ENCODE measurements at regions not wholly inside any gene's neighbourhood (a gene's known extent, or its start where the extent isn't known, plus 50 kb on each side); places are given as distances from the start of the nearest gene placed in this dataset.

DNA sequence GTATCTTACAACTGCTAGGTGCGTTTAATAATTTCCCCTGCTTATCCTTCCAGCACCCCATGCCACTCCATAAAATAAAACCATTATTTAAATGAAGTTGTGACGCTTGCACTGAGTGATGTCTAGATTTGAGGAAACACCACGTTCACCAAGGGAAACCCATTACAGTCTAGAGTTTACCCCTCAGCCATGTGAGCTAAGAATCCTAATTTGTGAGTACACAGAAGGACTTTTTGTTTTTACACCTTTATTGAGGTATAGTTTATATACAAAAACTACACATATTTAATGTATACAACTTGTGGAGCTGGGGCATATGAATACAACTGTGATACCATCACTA lies 326.8 kb downstream of the RAPGEF2 start:
- Histone ChIP-seq H4K5ac (ENCODE audit: insufficient read length, low read depth, low read length) (no peak overlapping the region), H3K18ac (ENCODE audit: extremely low read depth, low read length) (no peak overlapping the region), H3K4me3 (ENCODE audit: extremely low read depth in 1 of 4, insufficient read depth in 2 of 4, low read depth in 3 of 4, low read length in 4 of 4) (no peak overlapping the region), H2AFZ (ENCODE audit: low read length) (no peak overlapping the region), H3K27me3 (replicated peaks in 1 of 4; ENCODE audit: control insufficient read depth in 3 of 4, extremely low read depth in 1 of 4, insufficient read depth in 3 of 4, low read length in 3 of 4) (no peaks in the 10 kb centered on the region), H2AK5ac (ENCODE audit: low read depth, low read length) (no peak overlapping the region), H3K14ac (ENCODE audit: insufficient read length) (no peak overlapping the region), H2BK120ac (replicated peaks; ENCODE audit: low read depth, low read length) (no peak overlapping the region), H3K4me1 (replicated peaks in 1 of 4; ENCODE audit: control insufficient read depth in 3 of 4, insufficient read depth in 4 of 4, low read length in 3 of 4) (peaks cover 0 to 6% (median 0%) of the 10 kb centered on the region in 4 experiments; a peak in 3 of 7 replicates), H2BK20ac (ENCODE audit: low read length) (no peak overlapping the region), H2BK5ac (ENCODE audit: low read depth, low read length) (no peak overlapping the region), H3K9ac (replicated peaks in 1 of 4; ENCODE audit: extremely low read depth in 1 of 4, low read depth in 3 of 4, low read length in 3 of 4) (no peak overlapping the region), H2BK15ac (ENCODE audit: low read length) (no peak overlapping the region), H3K79me1 (ENCODE audit: low read depth, low read length) (no peaks in the 10 kb centered on the region), H3K4me2 (ENCODE audit: insufficient read depth in 1 of 2, low read depth in 2 of 2, low read length in 2 of 2) (no peak overlapping the region), H3K4ac (replicated peaks; ENCODE audit: insufficient read length, low read depth, low read length) (no peak overlapping the region), H3K36me3 (ENCODE audit: control insufficient read depth in 2 of 4, insufficient read depth in 4 of 4, low read length in 3 of 4) (no peaks in the 10 kb centered on the region), H3K23ac (ENCODE audit: insufficient read length) (no peak overlapping the region), H3K23me2 (ENCODE audit: low read depth, low read length) (peaks cover 2% of the 10 kb centered on the region; the same call in 1 of the 2 replicates), H4K91ac (replicated peaks; ENCODE audit: insufficient read length, low read length) (no peak overlapping the region), H2BK12ac (ENCODE audit: low read depth, low read length) (no peak overlapping the region), H3K79me2 (ENCODE audit: control insufficient read depth in 1 of 2, insufficient read depth in 2 of 2, low read length in 2 of 2) (no peaks in the 10 kb centered on the region), H4K8ac (ENCODE audit: extremely low read depth, insufficient read depth, low read length) (no peak overlapping the region), H4K20me1 (replicated peaks in 1 of 2; ENCODE audit: control insufficient read depth in 1 of 2, insufficient read depth in 2 of 2, low read length in 2 of 2) (no peaks in the 10 kb centered on the region), H3K9me3 (ENCODE audit: insufficient read depth in 2 of 2, low read depth in 1 of 2, low read length in 1 of 2) (no peaks in the 10 kb centered on the region), H3K27ac (ENCODE audit: low read depth, low read length) (no peak overlapping the region), H3K56ac (replicated peaks; ENCODE audit: insufficient read length, low read depth, low read length) (no peak overlapping the region)
- FAIRE-seq = no peak
- no peak for DNase-seq (ENCODE audit: low read depth in 1 of 2, low spot score in 2 of 2)
- CTCF ChIA-PET (ENCODE audit: partially characterized antibody) = interaction anchor here (1.2 kb wide), 1 partner anchor 16 kb away, joined by 3 read pairs; no protein-coding TSS in a partner anchor
- 88% methylated on average over 3 of the region's 3 CpGs; no CpG with 5 or more reads in 1 of the 2 experiments for WGBS, 2 experiments (ENCODE audit: extremely low coverage in 1 of 2, insufficient coverage in 1 of 2, insufficient read length in 1 of 2, insufficient replicate concordance in 2 of 2, low coverage in 1 of 2, low lambda C conversion rate in 2 of 2, missing lambda C conversion rate in 1 of 2)
- POLR2A ChIA-PET (ENCODE audit: partially characterized antibody) = no interaction called here
- TF ChIP-seq ZNF274 (IDR thresholded peaks at IDR 0.05; ENCODE audit: borderline replicate concordance, extremely low read depth, low read length) = no peak
- no peak for TF ChIP-seq BCL11A (IDR thresholded peaks at IDR 0.05; ENCODE audit: low read depth in 2 of 2, low read length in 2 of 2)
- no peak for TF ChIP-seq GABPA (IDR thresholded peaks at IDR 0.05; ENCODE audit: borderline replicate concordance, insufficient read depth, low read length)
- TF ChIP-seq POU5F1 (IDR thresholded peaks at IDR 0.05; ENCODE audit: low read depth, low read length) = no peak
- no peak for TF ChIP-seq KDM4A (IDR thresholded peaks at IDR 0.05; ENCODE audit: low read depth, low read length, severe bottlenecking)
- no peak for TF ChIP-seq EP300 (IDR thresholded peaks at IDR 0.05; ENCODE audit: borderline replicate concordance in 1 of 2, low read depth in 2 of 2, low read length in 2 of 2)
- TF ChIP-seq, protein P1, sequence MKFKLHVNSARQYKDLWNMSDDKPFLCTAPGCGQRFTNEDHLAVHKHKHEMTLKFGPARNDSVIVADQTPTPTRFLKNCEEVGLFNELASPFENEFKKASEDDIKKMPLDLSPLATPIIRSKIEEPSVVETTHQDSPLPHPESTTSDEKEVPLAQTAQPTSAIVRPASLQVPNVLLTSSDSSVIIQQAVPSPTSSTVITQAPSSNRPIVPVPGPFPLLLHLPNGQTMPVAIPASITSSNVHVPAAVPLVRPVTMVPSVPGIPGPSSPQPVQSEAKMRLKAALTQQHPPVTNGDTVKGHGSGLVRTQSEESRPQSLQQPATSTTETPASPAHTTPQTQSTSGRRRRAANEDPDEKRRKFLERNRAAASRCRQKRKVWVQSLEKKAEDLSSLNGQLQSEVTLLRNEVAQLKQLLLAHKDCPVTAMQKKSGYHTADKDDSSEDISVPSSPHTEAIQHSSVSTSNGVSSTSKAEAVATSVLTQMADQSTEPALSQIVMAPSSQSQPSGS (IDR thresholded peaks at IDR 0.05; ENCODE audit: low read length) = no peak
- TF ChIP-seq MAFK (IDR thresholded peaks at IDR 0.05; ENCODE audit: low read depth, low read length) = no peak
- no peak for TF ChIP-seq SIRT6 (IDR thresholded peaks at IDR 0.05; ENCODE audit: low read length)
- TF ChIP-seq EZH2 (IDR thresholded peaks at IDR 0.05; ENCODE audit: low read depth, low read length, severe bottlenecking) = no peak
- TF ChIP-seq, protein P2, sequence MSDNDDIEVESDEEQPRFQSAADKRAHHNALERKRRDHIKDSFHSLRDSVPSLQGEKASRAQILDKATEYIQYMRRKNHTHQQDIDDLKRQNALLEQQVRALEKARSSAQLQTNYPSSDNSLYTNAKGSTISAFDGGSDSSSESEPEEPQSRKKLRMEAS (IDR thresholded peaks at IDR 0.05) = no peak
- TF ChIP-seq SIX5 (IDR thresholded peaks at IDR 0.05; ENCODE audit: low read depth, low read length) = no peak
- TF ChIP-seq SP4 (IDR thresholded peaks at IDR 0.05; ENCODE audit: low read length) = no peak
- TF ChIP-seq BRCA1 (IDR thresholded peaks at IDR 0.05; ENCODE audit: low read depth, low read length) = no peak

Data from H1 (cell line).